Peyer's patch (tissue), 4 donors: ENCODE measurements at regions not wholly inside any gene's neighbourhood (a gene's known extent, or its start where the extent isn't known, plus 50 kb on each side); places are given as distances from the start of the nearest gene placed in this dataset.

Experiments used
- CTCF ChIP-seq, 6 experiments: fragments of 450-650 bp in 4 of 6; fragments of 200-600 bp in 2 of 6; sonication (generic) in 1 of 6; IDR thresholded peaks; one replicate each; pipeline ENCODE4 v1.5.1; 2017 to 2019; ENCODE audit warnings: antibody characterized with exemption in 6 of 6, mild to moderate bottlenecking in 3 of 6, moderate library complexity in 1 of 6
- POLR2A ChIP-seq, 2 donors: fragments of 450-650 bp; IDR thresholded peaks; one replicate each; pipeline ENCODE4 v1.5.1; 2017; ENCODE audit warnings: antibody characterized with exemption in 2 of 2, mild to moderate bottlenecking in 2 of 2, moderate library complexity in 2 of 2

- TF ChIP-seq CTCF (IDR thresholded peaks at IDR 0.05) (no peak), POLR2A (IDR thresholded peaks at IDR 0.05) (no peak)
Measured at GRCh38 chr21:16979574-16979973, 533.3 kb upstream of the CXADR start.
